Astrocyte (in vitro differentiated cells and primary cell): ENCODE measurements at regions not wholly inside any gene's neighbourhood (a gene's known extent, or its start where the extent isn't known, plus 50 kb on each side); places are given as distances from the start of the nearest gene placed in this dataset.

ENCODE experiments used
- EZH2 ChIP-seq: IDR thresholded peaks from 2 replicates; pipeline ENCODE4 v1.6.1; 2012; ENCODE audit warnings: mild to moderate bottlenecking, low read length, inconsistent platforms; ENCODE audit not compliant: insufficient read depth
- TF ChIP-seq, protein P1 (sequence below): IDR thresholded peaks from 2 replicates; pipeline ENCODE4 v1.5.1; 2011; ENCODE audit warnings: low read depth, mild to moderate bottlenecking, inconsistent platforms, low read length, moderate library complexity; ENCODE audit not compliant: insufficient read depth

GRCh38 chr1:201712387-201713085 lies 116.4 kb upstream of the IPO9 start:
- TF ChIP-seq, protein P1, sequence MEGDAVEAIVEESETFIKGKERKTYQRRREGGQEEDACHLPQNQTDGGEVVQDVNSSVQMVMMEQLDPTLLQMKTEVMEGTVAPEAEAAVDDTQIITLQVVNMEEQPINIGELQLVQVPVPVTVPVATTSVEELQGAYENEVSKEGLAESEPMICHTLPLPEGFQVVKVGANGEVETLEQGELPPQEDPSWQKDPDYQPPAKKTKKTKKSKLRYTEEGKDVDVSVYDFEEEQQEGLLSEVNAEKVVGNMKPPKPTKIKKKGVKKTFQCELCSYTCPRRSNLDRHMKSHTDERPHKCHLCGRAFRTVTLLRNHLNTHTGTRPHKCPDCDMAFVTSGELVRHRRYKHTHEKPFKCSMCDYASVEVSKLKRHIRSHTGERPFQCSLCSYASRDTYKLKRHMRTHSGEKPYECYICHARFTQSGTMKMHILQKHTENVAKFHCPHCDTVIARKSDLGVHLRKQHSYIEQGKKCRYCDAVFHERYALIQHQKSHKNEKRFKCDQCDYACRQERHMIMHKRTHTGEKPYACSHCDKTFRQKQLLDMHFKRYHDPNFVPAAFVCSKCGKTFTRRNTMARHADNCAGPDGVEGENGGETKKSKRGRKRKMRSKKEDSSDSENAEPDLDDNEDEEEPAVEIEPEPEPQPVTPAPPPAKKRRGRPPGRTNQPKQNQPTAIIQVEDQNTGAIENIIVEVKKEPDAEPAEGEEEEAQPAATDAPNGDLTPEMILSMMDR: no peak
- no peak for TF ChIP-seq EZH2
